Caco-2 (cell line): ENCODE measurements at regions not wholly inside any gene's neighbourhood (a gene's known extent, or its start where the extent isn't known, plus 50 kb on each side); places are given as distances from the start of the nearest gene placed in this dataset.

Source experiments
- BruUV-seq: library from RNA; stranded (reverse); fragments of 400-500 nt; replicated peaks from 2 replicates; lab custom pipeline; 2021; lab: Mats Ljungman, UMichigan
- CTCF ChIA-PET: fragments of 300-600 bp; sonication (Branson Sonifier 250); formaldehyde crosslinking; loops from one replicate; lab custom pipeline; 2022; ENCODE audit warnings: antibody characterized with exemption; lab: Charles Lee
- POLR2A ChIA-PET: fragments of 300-600 bp; sonication (Branson Sonifier 250); formaldehyde crosslinking; loops from one replicate; lab custom pipeline; 2022; ENCODE audit warnings: antibody characterized with exemption; lab: Charles Lee
- DNase-seq, 2 experiments: peaks; one replicate each; pipeline versions ENCODE4 v3.0.0 to v3.0.0-alpha.2; 2020 to 2022
- H3K27me3 ChIP-seq: replicated peaks from 2 replicates; pipeline ENCODE4 v1.6.0; 2011; ENCODE audit warnings: low read length; ENCODE audit not compliant: control insufficient read depth, insufficient read depth
- H3K36me3 ChIP-seq: 2 replicates; pipeline ENCODE4 v1.5.1; 2011; ENCODE audit warnings: low read length; ENCODE audit not compliant: control insufficient read depth, insufficient read depth
- H3K4me1 ChIP-seq: fragments of 250-450 bp; sonication (Bioruptor Pico); 2 replicates; pipeline ENCODE4 v1.5.1; 2020; ENCODE audit warnings: mild to moderate bottlenecking
- H3K4me3 ChIP-seq: 2 replicates; pipeline ENCODE4 v1.5.1; 2011; ENCODE audit warnings: low read depth, mild to moderate bottlenecking, control low read depth, low read length
- H3K9me3 ChIP-seq: fragments of 250-450 bp; sonication (Bioruptor Pico); 2 replicates; pipeline ENCODE4 v1.5.1; 2020; ENCODE audit warnings: mild to moderate bottlenecking, moderate library complexity
- H3K27ac Mint-ChIP-seq: one replicate; pipeline ENCODE4 v1.8.0; 2022; ENCODE audit warnings: mixed read lengths; ENCODE audit not compliant: unreplicated experiment
- H3K27me3 Mint-ChIP-seq: one replicate; pipeline ENCODE4 v1.8.0; 2022; ENCODE audit warnings: mixed read lengths; ENCODE audit not compliant: insufficient read depth, unreplicated experiment
- H3K36me3 Mint-ChIP-seq: one replicate; pipeline ENCODE4 v1.8.0; 2022; ENCODE audit warnings: mild to moderate bottlenecking, mixed read lengths; ENCODE audit not compliant: insufficient read depth, unreplicated experiment
- H3K4me1 Mint-ChIP-seq: one replicate; pipeline ENCODE4 v1.8.0; 2022; ENCODE audit warnings: low read depth, mixed read lengths; ENCODE audit not compliant: unreplicated experiment
- H3K4me3 Mint-ChIP-seq: one replicate; pipeline ENCODE4 v1.8.0; 2022; ENCODE audit warnings: mild to moderate bottlenecking, moderate library complexity, mixed read lengths; ENCODE audit not compliant: unreplicated experiment
- H3K9me3 Mint-ChIP-seq: one replicate; pipeline ENCODE4 v1.8.0; 2022; ENCODE audit warnings: mixed read lengths; ENCODE audit not compliant: unreplicated experiment
- CTCF ChIP-seq, 2 experiments: fragments of 200-600 bp in 1 of 2; IDR thresholded peaks; 1 replicate in 1 of 2; 2 replicates in 1 of 2; pipeline versions ENCODE4 v1.5.1 to v1.8.0; 2011 to 2022; ENCODE audit warnings: antibody characterized with exemption in 1 of 2, control low read depth in 1 of 2, inconsistent platforms in 1 of 2, low read depth in 1 of 2, low read length in 1 of 2, mild to moderate bottlenecking in 1 of 2, moderate library complexity in 1 of 2; ENCODE audit not compliant: insufficient read depth in 1 of 2, severe bottlenecking in 1 of 2, unreplicated experiment in 1 of 2
- intact Hi-C: fragments of 100-400 bp; cut with micrococcal nuclease; formaldehyde crosslinking; loops from one replicate; pipeline ENCODE4 v1.10.0; 2022; ENCODE audit not compliant: unreplicated experiment

DNA sequence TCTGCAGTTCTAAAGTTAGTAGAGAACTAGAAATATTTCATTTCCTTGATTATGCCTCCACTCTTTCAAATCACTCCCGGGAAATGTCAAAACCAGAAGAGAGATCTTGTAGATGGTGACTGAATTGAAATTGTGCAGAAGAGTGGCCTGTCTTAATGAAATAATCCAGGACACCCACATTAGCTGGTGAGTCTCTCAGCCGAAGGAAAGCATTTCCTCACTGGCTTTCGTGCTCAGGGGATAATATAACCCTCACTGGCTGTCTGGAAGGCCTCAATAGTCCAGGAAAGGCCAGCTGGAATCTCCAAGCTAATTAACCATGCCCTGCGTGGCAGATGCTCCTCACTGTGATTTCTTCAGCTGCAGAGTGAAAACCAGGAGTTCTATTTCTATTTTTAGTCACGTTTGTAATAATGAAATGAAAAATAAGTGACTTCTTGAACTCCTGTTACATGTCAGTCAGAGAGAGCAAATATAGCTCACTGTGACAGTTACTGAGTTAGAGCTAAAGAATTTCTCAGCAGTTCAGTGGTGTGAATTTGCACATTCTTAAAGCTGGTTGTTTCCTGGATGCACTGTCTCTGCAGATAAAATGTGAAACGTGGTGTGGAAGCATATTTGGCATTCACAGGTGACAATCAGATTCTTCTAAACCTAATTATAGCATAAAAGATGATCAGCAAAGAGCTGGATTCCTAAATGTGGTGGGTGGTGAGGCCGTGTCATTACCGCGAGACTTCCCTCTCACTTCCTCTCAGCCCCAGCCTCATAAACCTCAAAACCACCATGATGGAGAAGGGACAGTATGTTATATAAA lies 211.7 kb downstream of the LMBRD1 start:
- ChIA-PET POLR2A (no interaction called here), CTCF (no interaction called here)
- Mint-ChIP-seq H3K27ac (no peak overlapping the region), H3K36me3 (no peaks in the 10 kb centered on the region), H3K9me3 (no peaks in the 10 kb centered on the region), H3K4me1 (no peaks in the 10 kb centered on the region), H3K27me3 (no peaks in the 10 kb centered on the region), H3K4me3 (no peak overlapping the region)
- H3K4me1 ChIP-seq = no peaks in the 10 kb centered on the region
- no TSS peak for BruUV-seq
- no peaks in the 10 kb centered on the region for H3K27me3 ChIP-seq
- H3K36me3 ChIP-seq = no peaks in the 10 kb centered on the region
- H3K9me3 ChIP-seq = no peaks in the 10 kb centered on the region
- DNase-seq = no peak
- no peak for TF ChIP-seq CTCF (IDR thresholded peaks at IDR 0.05; ENCODE audit: insufficient read depth in 1 of 2, low read depth in 1 of 2, low read length in 1 of 2, severe bottlenecking in 1 of 2, unreplicated experiment in 1 of 2)
- intact Hi-C loops = no loop called here
- no peak overlapping the region for H3K4me3 ChIP-seq

DNA sequence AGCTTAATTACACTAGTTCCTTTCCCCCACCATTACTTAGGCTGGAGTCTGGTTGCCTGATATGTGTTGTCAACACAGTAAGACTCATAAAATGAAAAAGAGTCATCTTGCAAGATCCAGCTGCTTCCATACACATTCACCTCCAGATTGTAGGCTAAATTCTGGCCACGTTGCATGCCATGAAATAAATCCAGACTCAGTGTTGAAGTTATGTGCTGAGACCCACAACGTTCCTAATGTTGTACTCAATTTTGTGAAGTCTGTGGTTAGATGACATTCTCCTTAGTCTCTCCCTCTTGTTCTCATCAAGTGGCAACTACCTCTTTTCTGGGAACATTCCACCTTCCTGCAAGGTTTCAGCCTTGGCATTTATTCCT lies 212.3 kb downstream of the LMBRD1 start:
- ChIA-PET CTCF (no interaction called here), POLR2A (no interaction called here)
- Mint-ChIP-seq H3K4me1 (no peaks in the 10 kb centered on the region), H3K27me3 (no peaks in the 10 kb centered on the region), H3K9me3 (no peaks in the 10 kb centered on the region), H3K36me3 (no peaks in the 10 kb centered on the region), H3K27ac (no peak overlapping the region), H3K4me3 (no peak overlapping the region)
- intact Hi-C loops = no loop called here
- no peaks in the 10 kb centered on the region for H3K27me3 ChIP-seq
- no TSS peak for BruUV-seq
- no peaks in the 10 kb centered on the region for H3K36me3 ChIP-seq
- H3K4me3 ChIP-seq = no peak overlapping the region
- no peaks in the 10 kb centered on the region for H3K4me1 ChIP-seq
- TF ChIP-seq CTCF (IDR thresholded peaks at IDR 0.05; ENCODE audit: insufficient read depth in 1 of 2, low read depth in 1 of 2, low read length in 1 of 2, severe bottlenecking in 1 of 2, unreplicated experiment in 1 of 2) = no peak
- no peaks in the 10 kb centered on the region for H3K9me3 ChIP-seq
- no peak for DNase-seq

- Mint-ChIP-seq H3K4me1 (no peaks in the 10 kb centered on the region), H3K36me3 (no peaks in the 10 kb centered on the region), H3K9me3 (no peaks in the 10 kb centered on the region), H3K27ac (no peak overlapping the region), H3K27me3 (no peaks in the 10 kb centered on the region), H3K4me3 (no peak overlapping the region)
- TF ChIP-seq CTCF (IDR thresholded peaks at IDR 0.05; ENCODE audit: insufficient read depth in 1 of 2, low read depth in 1 of 2, low read length in 1 of 2, severe bottlenecking in 1 of 2, unreplicated experiment in 1 of 2) = no peak
- Histone ChIP-seq H3K27me3 (no peaks in the 10 kb centered on the region), H3K4me1 (no peaks in the 10 kb centered on the region), H3K36me3 (no peaks in the 10 kb centered on the region), H3K9me3 (no peaks in the 10 kb centered on the region), H3K4me3 (no peak overlapping the region)
- DNase-seq = no peak
- POLR2A ChIA-PET = no interaction called here
- BruUV-seq = no TSS peak
- intact Hi-C loops = no loop called here
- CTCF ChIA-PET = no interaction called here
Observed at GRCh38 chr6:69581581-69581980, 215.2 kb downstream of the LMBRD1 start.
